Embryonic facial prominence (tissue), 1 donor: ENCODE measurements at regions not wholly inside any gene's neighbourhood (a gene's known extent, or its start where the extent isn't known, plus 50 kb on each side); places are given as distances from the start of the nearest gene placed in this dataset.

Experiments
- DNase-seq: peaks from one replicate; pipeline ENCODE4 v3.0.0-alpha.2; 2016; ENCODE audit errors: extremely low spot score

GRCh38 chr13:34312578-34312977 is 494.6 kb downstream of the RFC3 start:
- no peak for DNase-seq

- DNase-seq = no peak
Measured at GRCh38 chr13:34320084-34320483, 502.1 kb downstream of the RFC3 start.

GRCh38 chr13:34322014-34322742 is 504.2 kb downstream of the RFC3 start:
- no peak for DNase-seq

- no peak for DNase-seq
Measured at GRCh38 chr13:34322743-34323074, 504.8 kb downstream of the RFC3 start.

GRCh38 chr13:34335014-34336007 is 517.4 kb downstream of the RFC3 start:
- no peak for DNase-seq

GRCh38 chr13:34338102-34338501 is 520.2 kb downstream of the RFC3 start:
- no peak for DNase-seq

GRCh38 chr13:34340534-34340933 is 522.6 kb downstream of the RFC3 start:
- DNase-seq = no peak

- no peak for DNase-seq
Measured at GRCh38 chr13:34343413-34343940, 525.5 kb downstream of the RFC3 start.

- DNase-seq = no peak
Measured at GRCh38 chr13:34344816-34345215, 526.9 kb downstream of the RFC3 start.

GRCh38 chr13:34345258-34345965 is 527.5 kb downstream of the RFC3 start:
- DNase-seq = no peak

GRCh38 chr13:34346626-34347025 is 528.7 kb downstream of the RFC3 start:
- DNase-seq = no peak

GRCh38 chr13:34347784-34348573 is 530.0 kb downstream of the RFC3 start:
- no peak for DNase-seq

- DNase-seq = no peak
Measured at GRCh38 chr13:34349091-34349722, 531.3 kb downstream of the RFC3 start.

GRCh38 chr13:34350671-34351070 is 532.7 kb downstream of the RFC3 start:
- no peak for DNase-seq

- DNase-seq = no peak
Measured at GRCh38 chr13:34351134-34351533, 533.2 kb downstream of the RFC3 start.

GRCh38 chr13:34352958-34353357 is 535.0 kb downstream of the RFC3 start:
- DNase-seq = no peak

GRCh38 chr13:34356686-34357434 is 538.9 kb downstream of the RFC3 start:
- DNase-seq = no peak

GRCh38 chr13:34357435-34358232 is 539.7 kb downstream of the RFC3 start:
- no peak for DNase-seq
